MCF 10A (cell line): ENCODE measurements at regions not wholly inside any gene's neighbourhood (a gene's known extent, or its start where the extent isn't known, plus 50 kb on each side); places are given as distances from the start of the nearest gene placed in this dataset.
A peak's percentile ranks its signal among the peaks of the same experiment; 100 is the strongest.

Experiments used
- BruUV-seq: library from RNA; stranded (reverse); fragments of 400-500 nt; replicated peaks from 2 replicates; lab custom pipeline; 2021; lab: Mats Ljungman, UMichigan
- CTCF ChIA-PET: fragments of 300-600 bp; sonication (Branson Sonifier 250); formaldehyde crosslinking; extraction: SDS; loops from one replicate; lab custom pipeline; 2021; ENCODE audit warnings: antibody characterized with exemption, inconsistent platforms; lab: Yijun Ruan, JAX
- POLR2A ChIA-PET: fragments of 300-600, 350-650 bp; sonication (Branson Sonifier 250); formaldehyde crosslinking; extraction: SDS; loops from one replicate; lab custom pipeline; 2020; ENCODE audit warnings: antibody characterized with exemption, inconsistent platforms; lab: Yijun Ruan, JAX
- DNase-seq: peaks from one replicate; pipeline ENCODE4 v3.0.0-alpha.2; 2018; ENCODE audit not compliant: unreplicated experiment
- H3K27ac Mint-ChIP-seq: one replicate; pipeline ENCODE4 v1.8.0; 2022; ENCODE audit warnings: mild to moderate bottlenecking, low read depth, mixed read lengths; ENCODE audit not compliant: unreplicated experiment
- H3K27me3 Mint-ChIP-seq: one replicate; pipeline ENCODE4 v1.8.0; 2022; ENCODE audit warnings: mixed read lengths; ENCODE audit not compliant: insufficient read depth, unreplicated experiment
- H3K36me3 Mint-ChIP-seq: one replicate; pipeline ENCODE4 v1.8.0; 2022; ENCODE audit warnings: mild to moderate bottlenecking, moderate library complexity, mixed read lengths; ENCODE audit not compliant: insufficient read depth, unreplicated experiment
- H3K4me1 Mint-ChIP-seq: one replicate; pipeline ENCODE4 v1.8.0; 2022; ENCODE audit warnings: mixed read lengths; ENCODE audit not compliant: insufficient read depth, unreplicated experiment
- H3K4me3 Mint-ChIP-seq: one replicate; pipeline ENCODE4 v1.8.0; 2022; ENCODE audit warnings: mild to moderate bottlenecking, moderate library complexity, mixed read lengths; ENCODE audit not compliant: unreplicated experiment
- H3K9me3 Mint-ChIP-seq: one replicate; pipeline ENCODE4 v1.8.0; 2022; ENCODE audit warnings: mixed read lengths; ENCODE audit not compliant: unreplicated experiment
- intact Hi-C: fragments of 100-400 bp; cut with micrococcal nuclease; formaldehyde crosslinking; loops from 2 replicates; pipeline ENCODE4 v1.14.1; 2022
- TF ChIP-seq, protein P1 (sequence below): fragments of 200-600 bp; IDR thresholded peaks from one replicate; pipeline ENCODE4 v1.8.0; 2022; ENCODE audit warnings: antibody characterized with exemption, mild to moderate bottlenecking; ENCODE audit not compliant: unreplicated experiment

DNA sequence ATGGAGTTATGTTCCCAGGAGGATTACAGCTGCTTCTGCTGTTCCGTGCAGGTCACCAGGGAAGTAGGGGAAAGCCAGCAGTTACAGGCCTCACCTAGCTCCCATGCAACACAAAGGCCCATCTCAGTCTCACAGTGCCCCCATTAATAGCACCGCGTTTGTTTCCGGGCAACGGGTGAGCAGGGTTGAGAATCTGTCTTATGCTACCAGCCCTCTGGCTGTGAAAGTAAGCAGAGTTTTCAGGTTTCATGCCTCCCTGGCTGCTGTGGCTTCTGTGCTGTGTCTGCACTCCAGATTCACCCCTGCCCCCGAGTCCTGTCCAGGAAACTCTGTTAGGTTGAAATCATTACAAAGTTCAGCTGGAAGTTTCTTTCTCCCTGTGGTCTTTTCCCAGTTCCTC, 254.4 kb upstream of the GPR149 start:
- intact Hi-C loops: no loop called here
- Mint-ChIP-seq H3K4me3 (no peak overlapping the region), H3K27ac (no peak overlapping the region), H3K9me3 (peaks cover 7% of the 10 kb centered on the region), H3K4me1 (peaks cover 6% of the 10 kb centered on the region), H3K27me3 (no peaks in the 10 kb centered on the region), H3K36me3 (no peaks in the 10 kb centered on the region)
- POLR2A ChIA-PET: no interaction called here
- no TSS peak for BruUV-seq
- TF ChIP-seq, protein P1, sequence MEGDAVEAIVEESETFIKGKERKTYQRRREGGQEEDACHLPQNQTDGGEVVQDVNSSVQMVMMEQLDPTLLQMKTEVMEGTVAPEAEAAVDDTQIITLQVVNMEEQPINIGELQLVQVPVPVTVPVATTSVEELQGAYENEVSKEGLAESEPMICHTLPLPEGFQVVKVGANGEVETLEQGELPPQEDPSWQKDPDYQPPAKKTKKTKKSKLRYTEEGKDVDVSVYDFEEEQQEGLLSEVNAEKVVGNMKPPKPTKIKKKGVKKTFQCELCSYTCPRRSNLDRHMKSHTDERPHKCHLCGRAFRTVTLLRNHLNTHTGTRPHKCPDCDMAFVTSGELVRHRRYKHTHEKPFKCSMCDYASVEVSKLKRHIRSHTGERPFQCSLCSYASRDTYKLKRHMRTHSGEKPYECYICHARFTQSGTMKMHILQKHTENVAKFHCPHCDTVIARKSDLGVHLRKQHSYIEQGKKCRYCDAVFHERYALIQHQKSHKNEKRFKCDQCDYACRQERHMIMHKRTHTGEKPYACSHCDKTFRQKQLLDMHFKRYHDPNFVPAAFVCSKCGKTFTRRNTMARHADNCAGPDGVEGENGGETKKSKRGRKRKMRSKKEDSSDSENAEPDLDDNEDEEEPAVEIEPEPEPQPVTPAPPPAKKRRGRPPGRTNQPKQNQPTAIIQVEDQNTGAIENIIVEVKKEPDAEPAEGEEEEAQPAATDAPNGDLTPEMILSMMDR: no peak
- DNase-seq: no peak
- CTCF ChIA-PET: interaction anchor here (0.6 kb wide), 1 partner anchor 58 kb away, joined by 3 read pairs; no protein-coding TSS in a partner anchor

DNA sequence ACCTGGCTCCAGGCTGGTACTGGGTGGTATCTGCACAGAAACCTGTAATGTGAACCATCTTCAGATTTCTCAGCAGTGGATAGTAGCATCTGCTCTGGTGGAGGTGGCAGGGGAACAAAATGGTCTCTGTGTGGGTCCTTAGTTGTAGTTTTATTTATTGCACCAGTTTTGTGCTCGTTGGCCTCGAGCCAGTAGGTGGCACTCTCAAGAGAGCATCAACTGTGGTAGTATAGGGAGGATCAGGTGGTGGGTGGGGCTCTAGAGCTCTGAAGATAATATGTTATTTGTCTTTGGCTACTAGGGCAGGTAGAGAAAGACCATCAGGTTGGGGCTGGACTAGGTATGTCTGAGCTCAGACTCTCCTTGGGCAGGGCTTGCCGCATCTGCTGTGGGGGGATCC, 254.0 kb upstream of the GPR149 start:
- intact Hi-C loops: no loop called here
- Mint-ChIP-seq H3K4me1 (peaks cover 6% of the 10 kb centered on the region), H3K27ac (no peak overlapping the region), H3K4me3 (no peak overlapping the region), H3K9me3 (peaks cover 7% of the 10 kb centered on the region), H3K36me3 (no peaks in the 10 kb centered on the region), H3K27me3 (no peaks in the 10 kb centered on the region)
- ChIA-PET CTCF (no interaction called here), POLR2A (no interaction called here)
- no TSS peak for BruUV-seq
- DNase-seq: peak; percentile 3
- TF ChIP-seq, protein P1: no peak

DNA sequence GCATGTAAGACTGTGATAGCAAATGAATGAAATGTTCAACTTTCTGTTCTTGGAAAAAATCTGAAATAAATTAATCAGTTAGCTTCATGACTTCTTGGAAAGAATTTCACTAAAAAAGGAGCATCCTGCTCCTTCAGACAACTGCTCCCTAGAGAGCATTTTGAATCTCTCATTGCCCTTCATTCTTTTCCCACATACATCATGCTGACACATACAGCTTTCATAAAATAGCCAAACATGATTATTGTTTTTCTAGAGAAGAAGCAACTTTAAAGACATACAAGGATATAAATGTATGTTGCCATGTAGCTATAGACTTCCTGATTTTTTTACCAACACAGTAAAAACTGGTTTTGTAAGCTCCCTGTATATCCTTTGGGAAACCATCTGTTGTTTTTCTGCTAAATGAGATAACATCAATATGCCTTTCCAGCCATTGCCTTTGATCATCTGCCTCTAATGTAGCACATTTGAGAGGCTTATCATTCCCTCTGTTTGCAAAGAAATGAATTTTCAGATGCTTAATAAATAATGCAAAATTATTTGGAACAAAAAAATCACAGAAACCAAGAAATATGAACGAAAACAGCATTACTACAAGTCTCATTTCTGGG, 248.2 kb upstream of the GPR149 start:
- Mint-ChIP-seq H3K4me3 (no peak overlapping the region), H3K27me3 (no peaks in the 10 kb centered on the region), H3K36me3 (no peaks in the 10 kb centered on the region), H3K4me1 (no peaks in the 10 kb centered on the region), H3K27ac (no peak overlapping the region), H3K9me3 (no peaks in the 10 kb centered on the region)
- BruUV-seq: no TSS peak
- ChIA-PET CTCF (interaction anchor here (0.6 kb wide), 1 partner anchor 304 kb away, joined by 3 read pairs; no protein-coding TSS in a partner anchor), POLR2A (no interaction called here)
- no peak for DNase-seq
- TF ChIP-seq, protein P1: no peak
- intact Hi-C loops: no loop called here

DNA sequence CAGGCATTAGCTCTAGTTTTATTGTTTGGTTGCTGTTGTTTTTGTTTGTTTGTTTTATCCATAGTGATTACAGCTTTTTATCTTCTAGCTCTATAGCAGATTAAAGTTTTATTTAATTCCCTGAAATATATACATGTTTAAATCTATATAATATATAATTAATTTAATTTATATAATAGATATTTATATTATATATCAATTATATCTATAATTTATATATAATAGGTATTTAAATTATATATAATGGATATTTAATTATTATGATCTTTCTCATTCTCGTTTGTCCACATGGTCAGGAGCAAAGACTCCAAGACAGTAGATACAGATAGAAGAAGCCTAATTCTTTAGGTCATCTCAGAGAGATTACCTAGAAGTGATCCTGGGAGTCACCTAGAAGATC, 238.8 kb upstream of the GPR149 start:
- Mint-ChIP-seq H3K4me3 (no peak overlapping the region), H3K27me3 (no peaks in the 10 kb centered on the region), H3K27ac (no peak overlapping the region), H3K9me3 (no peaks in the 10 kb centered on the region), H3K36me3 (no peaks in the 10 kb centered on the region), H3K4me1 (no peaks in the 10 kb centered on the region)
- POLR2A ChIA-PET: no interaction called here
- TF ChIP-seq, protein P1: no peak
- DNase-seq: no peak
- intact Hi-C loops: no loop called here
- CTCF ChIA-PET: interaction anchor here (0.6 kb wide), 1 partner anchor 75 kb away, joined by 3 read pairs; no protein-coding TSS in a partner anchor
- BruUV-seq: no TSS peak
